Stimulated activated CD4-positive, alpha-beta T cell treated with anti-CD3 and anti-CD28 coated beads, Interleukin-15, amount 100 ng/mL, for 48 hours (primary cell): ENCODE measurements at regions not wholly inside any gene's neighbourhood (a gene's known extent, or its start where the extent isn't known, plus 50 kb on each side); places are given as distances from the start of the nearest gene placed in this dataset.
"Not testable (repeated sequence)": the region's sequence is repeated elsewhere in the genome, so short reads cannot be mapped to it uniquely, and the experiment has no call there.

Experiments
- DNase-seq, 2 donors: peaks; one replicate each; pipeline ENCODE4 v3.0.0-alpha.2; 2020; ENCODE audit warnings: low read depth in 2 of 2

GRCh38 chrX:55326985-55327384 is 62.3 kb upstream of the PAGE3 start:
- no peak for DNase-seq

GRCh38 chrX:55335296-55335695 is 70.6 kb upstream of the PAGE3 start:
- DNase-seq, result no peak

- no peak for DNase-seq
These were observed 71.5 kb upstream of the PAGE3 start for GRCh38 chrX:55336176-55336575.

GRCh38 chrX:55340896-55341433 is 76.2 kb upstream of the PAGE3 start:
- DNase-seq, result no peak

GRCh38 chrX:55342533-55343501 is 78.1 kb upstream of the PAGE3 start:
- peak; percentile 4 to 40 for DNase-seq

- DNase-seq, result no peak
These were observed 91.9 kb upstream of the PAGE3 start for GRCh38 chrX:55356609-55357008.

- DNase-seq, result no peak
These were observed 92.5 kb upstream of the PAGE3 start for GRCh38 chrX:55357236-55357635.

GRCh38 chrX:55379396-55379795 is 72.5 kb upstream of the MAGEH1 start:
- no peak for DNase-seq

GRCh38 chrX:55389376-55389775 is 62.6 kb upstream of the MAGEH1 start:
- no peak for DNase-seq

GRCh38 chrX:55396836-55397235 is 55.1 kb upstream of the MAGEH1 start:
- DNase-seq, result not testable (repeated sequence)
